GM19043 (cell line): ENCODE measurements at regions not wholly inside any gene's neighbourhood (a gene's known extent, or its start where the extent isn't known, plus 50 kb on each side); places are given as distances from the start of the nearest gene placed in this dataset.
"Not testable (repeated sequence)": the region's sequence is repeated elsewhere in the genome, so short reads cannot be mapped to it uniquely, and the experiment has no call there.

Experiments
- ATAC-seq: cut with Tn5 transposase; IDR thresholded peaks from one replicate; pipeline ENCODE4 v1.9.1; 2021; ENCODE audit warnings: low read depth; ENCODE audit not compliant: unreplicated experiment

DNA sequence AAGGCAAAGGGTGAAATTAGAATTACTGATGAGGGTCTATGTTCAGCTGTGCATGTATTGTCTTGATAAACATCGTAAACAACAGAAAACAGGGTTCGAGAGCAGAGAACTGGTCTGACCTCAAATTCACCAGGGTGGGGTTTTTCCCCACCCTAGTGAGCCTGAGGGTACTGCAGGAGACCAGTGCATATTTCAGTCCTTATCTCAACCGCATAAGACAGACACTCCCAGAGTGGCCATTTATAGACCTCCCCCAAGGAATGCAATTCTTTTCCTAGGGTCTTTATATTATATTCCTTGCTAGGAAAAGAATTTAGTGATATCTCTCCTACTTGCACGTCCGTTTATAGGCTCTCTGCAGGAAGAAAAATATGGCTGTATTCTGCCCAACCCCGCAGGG lies 257.0 kb upstream of the OSR1 start:
- ATAC-seq: not testable (repeated sequence)

DNA sequence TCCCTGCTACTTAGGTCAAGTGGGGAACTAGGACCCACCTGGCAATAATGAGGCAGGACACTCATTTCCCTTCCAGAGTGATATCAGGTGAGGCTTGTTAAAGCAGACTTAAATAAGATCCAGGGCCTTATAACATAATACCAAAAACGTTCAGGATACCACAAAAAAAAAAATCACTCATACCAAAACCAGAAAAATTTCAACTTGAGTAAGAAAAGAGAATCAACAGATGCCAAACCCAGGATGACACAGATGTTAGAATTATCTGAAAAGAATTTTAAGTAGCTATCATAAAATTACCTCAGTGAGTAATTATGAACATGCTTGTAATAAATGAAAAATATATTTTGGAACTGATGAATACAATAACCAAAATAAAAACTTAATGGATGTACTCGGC lies 255.6 kb upstream of the OSR1 start:
- no peak for ATAC-seq

DNA sequence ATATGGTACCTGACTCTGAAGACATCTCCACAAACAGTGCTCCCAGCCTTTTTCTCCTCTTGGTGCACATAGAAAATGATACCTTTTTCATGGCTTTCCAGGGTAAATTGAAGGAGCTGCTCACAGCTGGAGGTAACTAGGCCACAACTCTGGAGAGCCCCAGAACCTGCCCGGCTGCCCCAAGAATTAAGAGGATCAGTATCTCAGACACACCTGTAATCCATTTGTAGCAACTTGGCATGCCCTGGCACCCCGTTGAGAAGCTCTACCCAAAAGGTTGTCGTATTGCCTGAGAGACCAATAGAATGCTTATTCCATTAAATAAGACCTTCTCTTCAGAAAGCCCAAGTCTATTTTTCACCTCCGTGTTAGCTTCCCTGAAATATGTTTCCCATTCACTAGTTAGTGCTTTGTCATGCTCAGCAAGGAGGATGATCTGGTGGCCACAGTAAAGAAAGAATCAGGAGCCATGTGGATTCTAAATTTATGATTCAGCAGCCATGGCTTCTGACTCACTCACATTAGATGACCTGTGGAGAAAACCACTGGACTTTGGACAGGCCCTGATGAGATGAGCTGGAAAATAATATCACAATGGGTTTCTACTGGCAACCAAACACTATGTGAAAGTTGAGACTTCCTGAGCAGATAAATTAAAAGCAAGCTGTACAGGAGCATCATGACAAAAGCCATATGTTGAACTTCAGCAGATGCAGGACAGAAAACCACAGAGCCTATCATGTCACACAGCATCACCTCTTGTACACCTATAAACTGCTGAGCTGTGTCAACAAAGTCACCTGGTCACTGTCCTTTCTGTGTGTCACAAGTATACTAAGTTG lies 253.3 kb upstream of the OSR1 start:
- ATAC-seq: no peak

DNA sequence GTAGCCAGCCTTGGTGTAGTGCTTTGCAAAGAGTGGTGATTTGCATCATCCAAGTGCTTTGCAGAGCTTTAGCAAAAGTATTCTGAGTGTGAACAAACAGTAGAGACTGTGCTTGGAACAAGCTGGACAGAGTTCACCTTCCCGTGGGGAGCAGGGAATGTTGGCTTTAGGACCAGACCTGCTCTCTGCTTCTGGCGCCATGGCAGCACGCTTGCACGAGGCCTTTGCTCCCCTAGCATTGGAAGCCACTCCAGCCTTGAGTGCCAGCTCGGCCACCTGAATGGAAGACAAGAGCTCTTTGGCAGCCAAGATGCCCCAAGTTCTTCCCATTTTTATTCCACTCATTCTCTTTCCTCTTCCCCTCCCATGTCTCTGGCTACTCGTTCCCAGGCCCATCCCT lies 250.8 kb upstream of the OSR1 start:
- no peak for ATAC-seq

DNA sequence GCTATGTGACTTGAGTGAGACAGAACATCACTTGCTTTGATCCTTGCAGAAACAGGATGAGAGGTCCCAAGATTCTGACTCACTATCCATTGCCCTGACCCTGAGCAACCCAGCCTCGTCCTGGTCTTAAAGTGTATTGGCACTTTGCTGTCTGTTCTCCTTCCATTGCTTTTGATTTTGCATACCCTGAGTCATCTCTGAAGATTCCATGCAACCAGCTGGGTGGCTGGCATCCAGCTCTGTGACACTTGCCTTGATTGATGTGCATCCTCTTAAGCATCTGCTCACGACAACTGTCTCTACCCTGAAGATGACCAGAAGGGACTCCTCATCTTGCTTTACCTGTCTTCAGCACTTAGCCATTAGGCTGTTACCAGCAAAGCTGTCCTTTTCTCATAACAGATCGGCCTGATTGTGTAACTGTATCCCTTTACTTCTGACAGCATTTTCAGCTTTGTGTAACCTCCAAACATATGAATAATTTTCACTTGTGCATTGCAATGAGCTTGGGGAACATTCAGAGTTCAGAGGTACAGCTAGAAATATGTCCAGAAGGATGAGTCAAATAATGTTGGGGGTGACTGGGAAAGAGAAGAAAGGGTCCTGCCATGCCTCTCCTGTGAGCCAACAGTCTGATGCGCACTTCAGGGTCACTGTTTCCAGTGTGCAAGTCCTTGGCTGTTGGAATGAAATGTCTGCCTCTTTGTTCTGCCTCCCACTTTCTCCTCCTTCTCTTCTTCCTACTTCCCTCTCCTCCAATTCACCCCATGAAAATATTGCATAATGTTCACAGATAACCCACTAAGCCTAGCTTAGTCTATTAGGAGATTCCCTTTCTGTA lies 249.7 kb upstream of the OSR1 start:
- ATAC-seq: no peak

DNA sequence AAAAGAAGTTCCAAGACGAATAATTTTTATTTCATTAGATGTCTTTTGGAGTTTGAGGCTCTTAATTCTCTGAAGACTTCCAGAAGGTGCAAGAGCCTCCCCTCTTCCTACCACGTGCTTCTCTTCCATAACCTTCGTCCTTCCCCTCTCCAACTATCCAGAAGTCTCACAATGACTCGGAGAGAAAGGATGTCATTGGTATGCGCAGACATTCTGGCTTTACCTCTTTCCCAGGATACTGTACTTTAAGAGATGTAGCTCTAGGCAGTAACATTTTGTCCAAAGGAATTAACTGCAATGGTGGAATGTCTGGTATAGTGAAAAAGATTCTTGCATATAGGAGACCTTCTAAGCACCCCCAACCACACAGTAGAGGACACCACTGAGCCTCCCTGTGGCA lies 249.0 kb upstream of the OSR1 start:
- ATAC-seq: no peak

DNA sequence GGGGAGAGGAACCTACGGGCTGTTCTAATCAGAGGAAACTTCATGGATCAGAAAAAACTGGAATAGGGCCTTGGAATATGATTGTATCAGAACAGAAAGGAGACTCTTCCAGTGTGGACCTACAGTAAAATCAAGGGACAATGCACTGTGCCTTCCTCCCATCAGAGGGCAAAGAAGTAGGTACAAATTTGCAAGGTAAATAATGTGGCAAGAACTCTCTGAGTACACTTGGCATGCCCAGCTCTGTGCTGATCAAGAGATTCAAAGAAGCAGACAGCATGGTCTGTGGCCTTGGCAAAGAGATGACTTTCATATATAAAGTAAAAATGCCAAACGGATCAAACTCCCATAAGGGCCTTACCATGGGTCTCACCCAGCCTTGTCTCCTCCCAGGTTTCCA lies 242.6 kb upstream of the OSR1 start:
- ATAC-seq: no peak

DNA sequence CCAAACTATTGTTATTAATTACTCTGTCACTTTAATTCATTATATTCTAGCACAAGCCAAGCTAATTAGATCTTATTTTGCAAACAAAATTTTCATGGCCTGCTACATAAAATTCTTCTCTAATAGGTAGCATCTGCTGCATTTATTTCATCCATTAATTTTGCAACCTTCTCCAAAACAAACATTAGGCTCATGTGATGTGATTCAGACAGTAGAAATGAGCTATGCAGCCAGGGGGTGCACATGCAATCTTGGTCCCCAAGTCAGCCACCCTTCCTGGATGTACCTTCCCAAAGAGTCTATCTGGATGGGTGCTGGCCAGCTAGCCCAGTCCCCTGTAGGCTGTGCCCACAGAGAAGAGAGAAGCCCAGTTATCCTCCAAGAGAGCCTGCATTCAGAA lies 242.1 kb upstream of the OSR1 start:
- ATAC-seq: no peak

DNA sequence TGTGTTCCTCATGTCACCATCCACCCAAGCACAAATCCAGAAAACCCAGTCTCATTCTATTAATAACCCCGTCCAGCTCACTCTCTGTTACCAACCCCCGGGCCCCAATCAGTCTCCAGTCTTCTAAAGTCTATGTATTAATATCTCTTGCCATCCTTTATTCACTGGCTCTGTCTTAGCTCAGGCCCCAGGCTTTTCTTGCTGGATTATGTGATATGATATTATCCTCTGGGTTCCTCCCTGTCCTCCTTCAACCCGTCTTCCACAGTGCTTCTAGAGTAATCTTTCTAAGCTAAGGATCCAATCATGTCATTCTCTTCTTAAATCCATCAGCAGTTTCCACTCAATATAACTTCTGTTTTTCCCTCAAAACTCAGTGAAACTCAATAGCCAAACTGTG lies 240.5 kb upstream of the OSR1 start:
- no peak for ATAC-seq

DNA sequence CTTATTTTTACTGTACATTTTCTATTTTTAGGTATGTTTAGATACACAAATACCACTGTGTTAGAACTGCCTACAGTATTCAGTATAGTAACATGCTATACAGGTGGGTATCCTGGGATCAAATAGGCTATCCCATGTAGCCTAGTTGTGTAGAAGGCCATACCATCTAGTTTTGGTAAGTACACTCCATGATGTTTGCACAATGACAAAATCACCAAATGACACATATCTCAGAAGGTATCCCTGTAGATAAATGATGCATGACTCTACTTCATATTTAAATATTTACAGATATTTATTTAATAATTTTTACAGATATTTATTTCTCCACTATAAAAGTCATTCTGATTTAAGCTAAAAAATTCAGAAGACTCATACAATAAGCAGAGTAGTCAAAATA lies 233.8 kb upstream of the OSR1 start:
- no peak for ATAC-seq

DNA sequence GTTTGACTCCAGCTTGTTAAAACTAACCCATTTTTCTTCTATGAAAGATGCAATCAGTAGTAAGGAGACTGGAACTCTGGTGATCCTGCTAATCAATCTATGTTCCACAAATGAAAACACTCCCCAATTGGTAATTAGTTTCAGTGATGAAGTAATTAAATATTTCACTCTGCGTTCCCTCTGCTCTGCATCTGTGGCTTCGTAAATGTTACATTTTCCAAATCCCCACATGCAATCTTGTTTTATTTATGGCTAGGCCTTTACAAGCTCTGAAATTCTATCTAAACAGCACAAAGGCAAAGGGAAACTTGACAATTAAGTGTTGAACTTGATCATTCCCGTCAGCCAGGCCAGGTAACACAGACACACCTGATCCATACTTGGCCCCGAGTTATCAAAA lies 231.4 kb upstream of the OSR1 start:
- no peak for ATAC-seq

DNA sequence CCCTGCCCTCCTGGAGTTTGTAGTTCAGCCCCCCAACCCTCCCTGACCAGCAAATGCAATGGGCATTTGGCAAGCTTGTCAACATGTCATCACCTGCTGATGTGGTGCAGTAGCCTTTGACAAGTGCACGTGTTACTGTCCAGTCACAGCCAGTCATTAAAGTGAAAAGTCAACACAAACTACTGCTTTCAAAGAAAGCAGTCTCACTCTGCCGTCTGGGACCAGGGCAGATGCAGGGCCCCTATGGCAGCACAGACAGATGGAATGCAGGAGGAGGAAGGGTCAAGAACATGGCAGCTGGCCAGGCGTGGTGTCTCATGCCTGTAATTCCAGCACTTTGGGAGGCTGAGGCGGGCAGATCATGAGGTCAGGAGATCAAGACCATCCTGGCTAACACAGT lies 222.4 kb upstream of the OSR1 start:
- no peak for ATAC-seq

DNA sequence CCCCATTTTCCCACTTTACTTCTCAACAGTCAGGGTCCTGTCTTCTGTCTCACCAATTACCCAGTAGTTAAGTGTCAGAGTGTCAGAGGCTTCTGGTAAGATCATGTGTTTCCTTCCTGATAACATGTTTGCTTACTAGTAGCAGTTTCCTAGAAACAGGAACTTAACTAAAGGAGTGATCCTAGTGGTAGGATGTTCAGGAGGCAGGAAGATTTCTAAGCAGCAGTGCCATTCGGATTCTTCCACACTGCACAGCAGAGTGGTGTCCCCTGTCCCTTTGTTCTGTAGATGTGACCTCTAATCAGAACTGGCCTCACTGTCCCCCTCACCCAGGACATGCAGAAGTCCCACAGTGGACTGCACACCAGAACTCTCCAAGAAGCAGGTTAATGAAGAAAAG lies 221.8 kb upstream of the OSR1 start:
- no peak for ATAC-seq

DNA sequence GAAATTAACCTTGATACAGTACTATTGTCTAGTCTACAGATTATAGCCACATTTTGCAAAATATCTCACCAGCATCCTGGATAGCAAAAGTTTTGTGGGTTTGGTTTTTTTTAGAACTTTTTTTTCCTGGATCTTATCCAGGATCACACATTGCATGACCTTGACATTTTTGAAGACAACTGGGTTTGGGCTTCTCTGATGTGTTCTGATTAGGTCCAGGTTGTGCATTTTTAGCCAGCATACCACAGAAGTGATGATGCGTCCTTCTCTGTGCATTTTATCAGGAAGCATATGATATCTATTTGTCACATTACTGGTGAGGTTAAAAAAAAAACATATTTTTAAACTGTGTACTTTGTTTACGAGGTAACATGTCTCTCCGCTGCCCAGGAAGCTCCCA lies 221.0 kb upstream of the OSR1 start:
- ATAC-seq: no peak

DNA sequence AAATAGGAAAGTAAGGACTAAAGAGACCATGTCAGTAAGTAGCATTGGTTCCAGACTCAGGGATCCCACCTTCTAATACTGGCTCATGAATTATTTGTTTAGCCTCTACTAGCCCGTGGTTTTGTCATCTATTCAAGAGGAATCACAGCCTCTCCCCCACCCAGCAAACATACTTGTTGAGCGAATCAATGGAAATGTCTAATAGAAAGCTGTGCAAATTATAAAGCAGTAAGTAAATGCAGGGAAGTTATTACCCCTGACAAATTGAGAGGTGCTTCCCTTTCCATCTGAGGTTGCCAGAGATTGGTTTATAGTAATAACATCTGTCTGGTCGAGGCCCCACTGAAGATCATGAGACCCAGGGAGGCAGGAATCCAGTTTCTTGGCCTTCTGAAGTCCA lies 219.3 kb upstream of the OSR1 start:
- ATAC-seq: no peak

DNA sequence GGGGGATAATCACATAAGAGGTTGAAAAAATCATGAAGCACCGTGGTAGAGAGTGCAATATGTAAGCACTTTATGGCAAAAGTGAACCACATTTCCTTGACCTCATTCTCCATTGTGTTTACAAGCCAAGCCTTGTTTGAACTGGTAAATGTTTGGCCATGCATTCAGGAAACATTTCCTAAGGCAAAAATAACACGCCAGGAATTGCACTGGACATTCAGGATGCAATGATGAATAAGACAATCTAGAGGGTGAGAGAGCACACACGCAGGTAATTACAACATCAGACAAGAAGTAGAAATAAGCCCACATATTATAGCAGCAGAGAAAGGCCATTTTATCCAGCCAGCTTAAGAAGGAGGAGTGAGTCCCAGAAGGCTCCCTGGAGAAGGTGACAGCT lies 218.0 kb upstream of the OSR1 start:
- ATAC-seq: no peak

DNA sequence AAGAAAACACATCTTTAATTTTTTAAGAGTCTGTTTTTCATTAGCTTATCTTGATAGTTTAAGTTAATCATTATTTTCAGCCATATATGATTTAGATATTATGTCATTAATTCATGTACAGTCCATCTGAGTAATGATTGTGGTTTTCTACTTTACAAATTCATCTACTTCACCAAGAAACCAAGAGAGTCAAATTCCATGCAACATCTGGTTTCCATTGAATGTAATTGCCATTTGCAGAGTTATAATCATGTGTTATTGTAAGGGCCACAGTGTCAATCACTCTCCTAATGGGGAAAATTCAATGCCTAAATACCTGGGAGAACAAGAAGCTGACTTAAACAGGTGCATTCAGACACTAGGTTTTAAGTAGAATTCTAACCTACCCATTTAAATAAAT lies 217.2 kb upstream of the OSR1 start:
- ATAC-seq: no peak

DNA sequence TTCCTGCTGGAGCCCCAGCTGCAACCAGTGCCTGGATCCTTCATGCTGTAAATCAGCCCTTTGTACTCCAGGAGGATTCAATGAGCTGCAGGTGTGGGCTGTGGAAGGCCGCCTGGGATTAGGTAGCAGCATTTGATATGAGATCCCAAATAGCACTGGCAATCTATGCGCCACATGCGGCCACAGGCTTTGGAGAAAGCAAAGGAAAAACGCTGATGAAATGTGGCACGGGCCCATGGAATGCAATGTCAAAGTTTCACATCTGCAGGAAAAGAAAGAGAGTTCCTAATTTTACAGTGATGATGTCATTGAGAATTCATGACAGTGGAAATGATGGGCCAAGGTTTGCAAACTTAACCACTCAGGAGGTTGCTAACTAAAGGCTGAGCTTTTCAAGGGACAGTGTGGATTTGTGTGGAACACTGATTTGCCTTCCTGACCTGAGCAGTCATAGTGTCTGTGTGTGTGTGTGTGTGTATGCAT lies 216.4 kb upstream of the OSR1 start:
- no peak for ATAC-seq

DNA sequence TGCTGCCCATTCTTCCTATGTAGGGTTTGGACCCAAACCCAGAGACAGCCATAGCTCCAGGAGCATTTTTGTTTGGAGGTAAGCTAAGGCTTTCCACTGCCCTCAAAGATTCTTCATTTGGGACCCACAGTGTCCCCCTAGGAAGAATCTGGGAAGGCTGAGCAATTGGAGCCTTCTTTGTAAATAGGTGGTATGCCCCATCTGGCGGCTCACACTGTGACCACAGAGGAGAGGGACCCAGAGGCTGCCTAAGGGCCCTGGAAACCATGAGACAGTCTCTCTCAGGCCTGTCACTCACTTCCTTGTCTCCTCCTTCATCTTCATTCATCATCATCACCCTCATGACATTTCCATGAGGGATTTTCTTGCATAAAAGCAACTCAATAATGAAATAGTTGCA lies 215.4 kb upstream of the OSR1 start:
- ATAC-seq: no peak

DNA sequence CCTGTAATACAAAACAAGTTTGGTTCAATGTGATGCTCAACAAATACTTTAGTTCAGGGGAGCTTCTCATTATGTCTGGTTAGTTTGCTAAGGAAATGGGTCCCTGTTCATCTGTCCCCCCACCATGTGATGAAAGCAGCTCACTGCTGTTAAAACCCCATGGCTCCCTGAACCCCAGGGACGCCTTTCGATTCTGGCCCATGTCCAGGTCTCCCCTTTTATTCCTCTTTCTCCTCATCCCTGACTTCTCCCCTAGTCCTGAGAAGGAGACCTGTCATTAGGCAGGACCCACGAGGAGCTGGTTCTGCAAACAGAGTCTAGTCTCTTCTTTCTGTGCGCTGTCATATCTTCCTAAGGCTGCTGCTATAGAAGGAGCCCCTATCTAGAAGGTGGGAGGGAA lies 213.3 kb upstream of the OSR1 start:
- no peak for ATAC-seq

DNA sequence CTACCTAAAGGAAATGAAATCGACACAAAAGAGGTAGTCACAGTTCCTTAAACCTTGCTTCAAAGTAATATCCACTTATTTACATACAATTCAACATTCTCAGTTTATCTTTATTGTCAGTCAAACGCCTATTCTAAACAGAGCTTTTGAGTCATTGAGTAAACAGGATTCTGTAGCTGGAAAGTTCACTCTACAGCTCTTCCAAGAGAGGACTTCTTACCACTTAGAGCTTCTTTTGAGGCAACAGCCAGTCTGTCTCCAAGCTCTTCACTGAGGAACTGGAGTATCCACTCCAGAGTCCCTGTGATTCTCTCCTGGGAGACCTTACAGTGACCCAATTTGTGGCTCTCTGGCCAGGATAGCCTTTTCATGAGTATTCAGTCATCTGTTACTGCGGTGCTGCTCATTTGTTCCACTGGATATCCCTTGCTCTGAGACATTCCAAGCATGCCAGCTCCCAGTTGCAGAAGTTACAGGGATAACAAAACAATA lies 210.9 kb upstream of the OSR1 start:
- no peak for ATAC-seq

DNA sequence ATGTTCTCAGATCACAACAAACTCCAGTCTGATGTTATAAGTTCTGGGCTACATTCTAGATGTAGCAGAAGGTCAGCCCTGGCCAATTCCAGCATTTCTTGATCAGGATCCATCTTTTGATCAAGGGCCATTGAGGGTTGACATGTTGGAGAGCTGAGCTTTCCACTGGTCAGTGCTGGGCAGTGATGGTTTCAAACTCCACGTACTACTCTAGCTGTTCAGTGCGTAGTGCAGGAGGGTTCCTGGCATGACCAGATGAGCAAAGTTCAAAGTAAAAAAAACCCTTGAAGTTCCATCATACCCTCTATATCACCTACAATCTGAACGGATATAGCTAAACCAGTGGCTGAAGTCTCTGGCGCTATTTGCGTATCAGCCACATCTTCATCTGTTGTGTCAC lies 210.4 kb upstream of the OSR1 start:
- ATAC-seq: no peak
